Tibial nerve (tissue), 4 donors: ENCODE measurements at regions not wholly inside any gene's neighbourhood (a gene's known extent, or its start where the extent isn't known, plus 50 kb on each side); places are given as distances from the start of the nearest gene placed in this dataset.

Source experiments
- DNase-seq, 2 donors: peaks; one replicate each; pipeline ENCODE4 v3.0.0-alpha.2; 2019; ENCODE audit warnings: low spot score in 2 of 2
- H3K27ac ChIP-seq, 4 donors: fragments of 200-600 bp; sonication (generic) in 3 of 4; one replicate each; pipeline ENCODE4 v1.5.1; 2017 to 2019; ENCODE audit warnings: mild to moderate bottlenecking in 1 of 4
- H3K27me3 ChIP-seq, 2 donors: fragments of 200-600 bp; sonication (generic) in 1 of 2; one replicate each; pipeline versions ENCODE4 v1.5.1 to v1.6.0; 2017 to 2019
- H3K36me3 ChIP-seq, 3 donors: fragments of 200-600 bp; sonication (generic); one replicate each; pipeline ENCODE4 v1.5.1; 2018 to 2019
- H3K4me1 ChIP-seq, 4 donors: fragments of 200-600 bp; sonication (generic) in 3 of 4; one replicate each; pipeline ENCODE4 v1.5.1; 2017 to 2019
- H3K4me3 ChIP-seq, 4 donors: fragments of 200-600 bp; sonication (generic) in 3 of 4; one replicate each; pipeline ENCODE4 v1.5.1; 2017 to 2019; ENCODE audit warnings: mild to moderate bottlenecking in 1 of 4, moderate library complexity in 1 of 4
- H3K9me3 ChIP-seq, 4 donors: fragments of 200-600 bp; sonication (generic) in 3 of 4; one replicate each; pipeline ENCODE4 v1.5.1; 2017 to 2019
- CTCF ChIP-seq, 5 experiments: fragments of 200-600 bp in 3 of 5; fragments of 450-650 bp in 2 of 5; sonication (generic) in 3 of 5; IDR thresholded peaks; one replicate each; pipeline ENCODE4 v1.5.1; 2016 to 2019; ENCODE audit warnings: antibody characterized with exemption in 5 of 5, mild to moderate bottlenecking in 3 of 5, moderate library complexity in 2 of 5
- EP300 ChIP-seq, 2 donors: sonication (generic); formaldehyde crosslinking; IDR thresholded peaks; one replicate each; pipeline ENCODE4 v1.6.1; 2017; ENCODE audit warnings: antibody characterized with exemption in 2 of 2, mild to moderate bottlenecking in 1 of 2
- POLR2A ChIP-seq, 2 donors: fragments of 450-650 bp; IDR thresholded peaks; one replicate each; pipeline ENCODE4 v1.6.1; 2017; ENCODE audit warnings: antibody characterized with exemption in 2 of 2, mild to moderate bottlenecking in 2 of 2, moderate library complexity in 2 of 2
- WGBS, 2 donors: methylation state at CpG; one replicate each; pipeline ENCODE4 v1.1.5; 2018; 5-methylcytosine and 5-hydroxymethylcytosine counted together

GRCh38 chr3:180789774-180790173, 110.5 kb upstream of the CCDC39 start:
- TF ChIP-seq CTCF (IDR thresholded peaks at IDR 0.05): no peak
- TF ChIP-seq EP300 (IDR thresholded peaks at IDR 0.05): no peak
- TF ChIP-seq POLR2A (IDR thresholded peaks at IDR 0.05): no peak
- no peak overlapping the region for H3K4me3 ChIP-seq
- no peaks in the 10 kb centered on the region for H3K36me3 ChIP-seq
- 45 to 61% methylated on average over 2 of the region's 2 CpGs for whole genome bisulfite sequencing, 2 donors
- DNase-seq: no peak
- H3K27ac ChIP-seq: no peak overlapping the region
- no peaks in the 10 kb centered on the region for H3K9me3 ChIP-seq
- H3K27me3 ChIP-seq: no peaks in the 10 kb centered on the region
- no peaks in the 10 kb centered on the region for H3K4me1 ChIP-seq

- Histone ChIP-seq H3K27ac (no peak overlapping the region), H3K4me1 (no peaks in the 10 kb centered on the region), H3K4me3 (no peak overlapping the region), H3K27me3 (no peaks in the 10 kb centered on the region), H3K36me3 (no peaks in the 10 kb centered on the region), H3K9me3 (no peaks in the 10 kb centered on the region)
- 58% methylated on average over 4 of the region's 4 CpGs for WGBS, 2 donors
- DNase-seq: no peak
- no peak for TF ChIP-seq CTCF (IDR thresholded peaks at IDR 0.05)
Observed at GRCh38 chr3:180798197-180798596, 114.3 kb upstream of the FXR1 start.

- no peak overlapping the region for H3K27ac ChIP-seq
- H3K36me3 ChIP-seq: no peaks in the 10 kb centered on the region
- no peak overlapping the region for H3K4me3 ChIP-seq
- H3K27me3 ChIP-seq: no peaks in the 10 kb centered on the region
- TF ChIP-seq POLR2A (IDR thresholded peaks at IDR 0.05) (no peak), CTCF (IDR thresholded peaks at IDR 0.05) (peak in 3 of 5 experiments; percentile 12 to 30 (median 22)), EP300 (IDR thresholded peaks at IDR 0.05) (no peak)
- H3K9me3 ChIP-seq: no peaks in the 10 kb centered on the region
- DNase-seq: no peak
- H3K4me1 ChIP-seq: peaks cover 0 to 15% (median 4%) of the 10 kb centered on the region in 4 donors
Observed at GRCh38 chr3:180802837-180803236, 109.6 kb upstream of the FXR1 start.

GRCh38 chr3:180804916-180805315, 107.6 kb upstream of the FXR1 start:
- Histone ChIP-seq H3K4me3 (no peak overlapping the region), H3K4me1 (peaks cover 0 to 15% (median 4%) of the 10 kb centered on the region in 4 donors), H3K27me3 (no peaks in the 10 kb centered on the region), H3K9me3 (no peaks in the 10 kb centered on the region), H3K36me3 (no peaks in the 10 kb centered on the region), H3K27ac (no peak overlapping the region)
- 8 to 14% methylated on average over 6 of the region's 6 CpGs for WGBS, 2 donors
- no peak for DNase-seq
- TF ChIP-seq CTCF (IDR thresholded peaks at IDR 0.05): peak in 2 of 5 experiments; percentile 27 to 29
- TF ChIP-seq POLR2A (IDR thresholded peaks at IDR 0.05): no peak

- Histone ChIP-seq H3K27me3 (no peaks in the 10 kb centered on the region), H3K27ac (no peak overlapping the region), H3K4me3 (no peak overlapping the region), H3K9me3 (no peaks in the 10 kb centered on the region), H3K4me1 (peaks cover 0 to 15% (median 4%) of the 10 kb centered on the region in 4 donors), H3K36me3 (no peaks in the 10 kb centered on the region)
- 58 to 64% methylated on average over 1 of the region's 1 CpG for WGBS, 2 donors
- no peak for DNase-seq
- TF ChIP-seq EP300 (IDR thresholded peaks at IDR 0.05): no peak
- TF ChIP-seq CTCF (IDR thresholded peaks at IDR 0.05): no peak
- no peak for TF ChIP-seq POLR2A (IDR thresholded peaks at IDR 0.05)
Observed at GRCh38 chr3:180808823-180809575, 103.5 kb upstream of the FXR1 start.
